H9 (cell line): ENCODE measurements at regions not wholly inside any gene's neighbourhood (a gene's known extent, or its start where the extent isn't known, plus 50 kb on each side); places are given as distances from the start of the nearest gene placed in this dataset.

Experiments used
- DNase-seq: peaks from one replicate; pipeline ENCODE4 v3.0.0-alpha.2; 2017
- H2AFZ ChIP-seq: one replicate; pipeline ENCODE4 v1.6.1; 2013; ENCODE audit warnings: mild to moderate bottlenecking, low read length, control low read depth, moderate library complexity
- H2AK5ac ChIP-seq: 2 replicates; pipeline ENCODE4 v1.6.1; 2013; ENCODE audit warnings: low read length, control low read depth, mixed read lengths; ENCODE audit not compliant: insufficient read length
- H2BK120ac ChIP-seq: one replicate; pipeline ENCODE4 v1.6.1; 2013; ENCODE audit warnings: low read depth, mild to moderate bottlenecking, low read length, control low read depth, inconsistent platforms; ENCODE audit not compliant: poor library complexity, severe bottlenecking
- H2BK12ac ChIP-seq: 2 replicates; pipeline ENCODE4 v1.6.1; 2013; ENCODE audit warnings: low read length, control low read depth, mixed read lengths, low read depth; ENCODE audit not compliant: insufficient read length
- H2BK15ac ChIP-seq: 2 replicates; pipeline ENCODE4 v1.6.1; 2013; ENCODE audit warnings: low read depth, low read length, control low read depth
- H2BK20ac ChIP-seq: one replicate; pipeline ENCODE4 v1.6.1; 2013; ENCODE audit warnings: low read depth, mild to moderate bottlenecking, low read length, control low read depth, inconsistent platforms; ENCODE audit not compliant: poor library complexity, severe bottlenecking
- H2BK5ac ChIP-seq: 2 replicates; pipeline ENCODE4 v1.6.1; 2013; ENCODE audit warnings: low read length, control low read depth, mixed read lengths; ENCODE audit not compliant: insufficient read length
- H3K14ac ChIP-seq: 2 replicates; pipeline ENCODE4 v1.6.1; 2013; ENCODE audit warnings: low read length, control low read depth; ENCODE audit not compliant: insufficient read depth
- H3K18ac ChIP-seq: 2 replicates; pipeline ENCODE4 v1.6.1; 2013; ENCODE audit warnings: low read depth, mild to moderate bottlenecking, mixed read lengths, low read length, control low read depth; ENCODE audit not compliant: insufficient read length
- H3K23ac ChIP-seq: 2 replicates; pipeline ENCODE4 v1.6.1; 2013; ENCODE audit warnings: low read length, control low read depth, mixed read lengths, low read depth; ENCODE audit not compliant: insufficient read length
- H3K23me2 ChIP-seq: 2 replicates; pipeline ENCODE4 v1.6.1; 2013; ENCODE audit warnings: low read depth, mild to moderate bottlenecking, mixed read lengths, low read length, control low read depth; ENCODE audit not compliant: insufficient read length, poor library complexity, severe bottlenecking
- H3K27ac ChIP-seq: 2 replicates; pipeline ENCODE4 v1.5.1; 2013; ENCODE audit warnings: low read length, control low read depth, mixed read lengths, low read depth; ENCODE audit not compliant: insufficient read length
- H3K27me3 ChIP-seq: 2 replicates; pipeline ENCODE4 v1.6.1; 2013; ENCODE audit warnings: low read length, control low read depth, inconsistent platforms; ENCODE audit not compliant: insufficient read depth
- H3K4ac ChIP-seq: 2 replicates; pipeline ENCODE4 v1.6.1; 2013; ENCODE audit warnings: low read depth, mild to moderate bottlenecking, control low read depth, inconsistent platforms, low read length, moderate library complexity
- H3K4me1 ChIP-seq: 2 replicates; pipeline ENCODE4 v1.6.1; 2013; ENCODE audit warnings: low read length, control low read depth, inconsistent platforms; ENCODE audit not compliant: insufficient read depth
- H3K4me2 ChIP-seq: 2 replicates; pipeline ENCODE4 v1.6.1; 2013; ENCODE audit warnings: low read length, control low read depth, mixed read lengths; ENCODE audit not compliant: insufficient read length, insufficient read depth
- H3K56ac ChIP-seq: 2 replicates; pipeline ENCODE4 v1.6.1; 2013; ENCODE audit warnings: low read depth, mild to moderate bottlenecking, mixed read lengths, low read length, control low read depth; ENCODE audit not compliant: insufficient read length
- H3K79me1 ChIP-seq: 2 replicates; pipeline ENCODE4 v1.6.1; 2013; ENCODE audit warnings: low read depth, mild to moderate bottlenecking, moderate library complexity, low read length, control low read depth, inconsistent platforms; ENCODE audit not compliant: insufficient read depth, poor library complexity, severe bottlenecking
- H3K79me2 ChIP-seq: 2 replicates; pipeline ENCODE4 v1.6.1; 2013; ENCODE audit warnings: low read length, control low read depth, inconsistent platforms; ENCODE audit not compliant: insufficient read depth
- H3K9ac ChIP-seq: 2 replicates; pipeline ENCODE4 v1.6.1; 2013; ENCODE audit warnings: low read length, control low read depth, mixed read lengths; ENCODE audit not compliant: insufficient read length; ENCODE audit errors: extremely low read depth
- H3K9me3 ChIP-seq: one replicate; pipeline ENCODE4 v1.6.1; 2013; ENCODE audit warnings: low read depth, low read length, inconsistent platforms; ENCODE audit not compliant: control insufficient read depth
- H3T11ph ChIP-seq: one replicate; pipeline ENCODE4 v1.6.1; 2013; ENCODE audit warnings: mild to moderate bottlenecking, low read length, control low read depth, inconsistent platforms
- H4K20me1 ChIP-seq: one replicate; pipeline ENCODE4 v1.6.1; 2013; ENCODE audit not compliant: control insufficient read depth, insufficient read length, insufficient read depth
- H4K5ac ChIP-seq: 2 replicates; pipeline ENCODE4 v1.6.1; 2013; ENCODE audit warnings: low read depth, mild to moderate bottlenecking, mixed read lengths, low read length, control low read depth; ENCODE audit not compliant: insufficient read length
- H4K8ac ChIP-seq: replicated peaks from 2 replicates; pipeline ENCODE4 v1.6.1; 2013; ENCODE audit warnings: low read length, control low read depth, mixed read lengths, low read depth; ENCODE audit not compliant: insufficient read length
- H4K91ac ChIP-seq: 2 replicates; pipeline ENCODE4 v1.6.1; 2013; ENCODE audit warnings: low read depth, mild to moderate bottlenecking, moderate library complexity, mixed read lengths, low read length, control low read depth; ENCODE audit not compliant: insufficient read length
- H3K27ac Mint-ChIP-seq, 3 experiments: 2 replicates in 2 of 3; 3 replicates in 1 of 3; pipeline ENCODE4 v1.8.0; 2020 to 2021; ENCODE audit warnings: mixed read lengths in 3 of 3, mild to moderate bottlenecking in 1 of 3, moderate library complexity in 1 of 3
- H3K27me3 Mint-ChIP-seq: 2 replicates; pipeline ENCODE4 v1.8.0; 2021; ENCODE audit warnings: low read depth, mild to moderate bottlenecking, moderate library complexity, mixed read lengths
- H3K36me3 Mint-ChIP-seq, 3 experiments: 2 replicates in 2 of 3; 3 replicates in 1 of 3; pipeline ENCODE4 v1.8.0; 2020 to 2021; ENCODE audit warnings: low read depth in 3 of 3, mixed read lengths in 3 of 3; ENCODE audit not compliant: insufficient read depth in 1 of 3
- H3K4me1 Mint-ChIP-seq, 2 experiments: 2 replicates each; pipeline ENCODE4 v1.8.0; 2020; ENCODE audit warnings: mixed read lengths in 2 of 2
- H3K4me3 Mint-ChIP-seq, 2 experiments: 2 replicates in 1 of 2; 3 replicates in 1 of 2; pipeline ENCODE4 v1.8.0; 2020 to 2021; ENCODE audit warnings: mild to moderate bottlenecking in 2 of 2, mixed read lengths in 2 of 2, moderate library complexity in 1 of 2
- H3K9me3 Mint-ChIP-seq, 2 experiments: 2 replicates in 1 of 2; 3 replicates in 1 of 2; pipeline ENCODE4 v1.8.0; 2020; ENCODE audit warnings: mild to moderate bottlenecking in 2 of 2, mixed read lengths in 2 of 2, moderate library complexity in 1 of 2
- CTCF ChIP-seq: fragments of 200-600 bp; sonication (generic); conservative IDR thresholded peaks from 3 replicates; pipeline ENCODE4 v1.8.0; 2021; ENCODE audit warnings: antibody characterized with exemption, mild to moderate bottlenecking
- WGBS: extraction: QIAGEN DNeasy Blood & Tissue Kit; methylation state at CpG from one replicate; pipeline ENCODE4 v1.1.7; 2013; ENCODE audit warnings: missing lambda C conversion rate, low lambda C conversion rate, mixed read lengths; ENCODE audit not compliant: insufficient read length; ENCODE audit errors: extremely low coverage; 5-methylcytosine and 5-hydroxymethylcytosine counted together

- H3K18ac ChIP-seq = no peak overlapping the region
- no peak overlapping the region for H2AFZ ChIP-seq
- no peak overlapping the region for H3K23ac ChIP-seq
- no peak overlapping the region for H2BK20ac ChIP-seq
- H4K8ac ChIP-seq = no peak overlapping the region
- H4K5ac ChIP-seq = no peak overlapping the region
- Mint-ChIP-seq H3K9me3 (peaks cover 0 to 2% of the 10 kb centered on the region in 2 experiments; a peak in 3 of 5 replicates), H3K27ac (no peak overlapping the region), H3K4me3 (no peak overlapping the region), H3K27me3 (no peaks in the 10 kb centered on the region), H3K4me1 (peaks cover 17 to 27% of the 10 kb centered on the region in 2 experiments), H3K36me3 (peaks cover 2 to 4% (median 3%) of the 10 kb centered on the region in 3 experiments; a peak in 5 of 7 replicates)
- no peaks in the 10 kb centered on the region; the same call in 1 of the 2 replicates for H3K4me1 ChIP-seq
- H2AK5ac ChIP-seq = no peak overlapping the region
- no peak for DNase-seq
- H2BK12ac ChIP-seq = no peak overlapping the region
- no peak overlapping the region for H3K14ac ChIP-seq
- no peak overlapping the region for H2BK120ac ChIP-seq
- H4K91ac ChIP-seq = no peak overlapping the region
- no peaks in the 10 kb centered on the region for H3K79me2 ChIP-seq
- no peak overlapping the region for H3K4me2 ChIP-seq
- H3T11ph ChIP-seq = no peak overlapping the region
- no peak overlapping the region for H2BK15ac ChIP-seq
- no peaks in the 10 kb centered on the region for H3K23me2 ChIP-seq
- WGBS = no CpG with 5 or more reads among the region's 2 CpGs
- no peaks in the 10 kb centered on the region for H4K20me1 ChIP-seq
- no peaks in the 10 kb centered on the region for H3K27me3 ChIP-seq
- no peak overlapping the region for H3K27ac ChIP-seq
- no peak overlapping the region for H3K9ac ChIP-seq
- H3K4ac ChIP-seq = no peak overlapping the region
- no peak overlapping the region for H2BK5ac ChIP-seq
- no peaks in the 10 kb centered on the region for H3K79me1 ChIP-seq
- no peak overlapping the region for H3K56ac ChIP-seq
- no peaks in the 10 kb centered on the region for H3K9me3 ChIP-seq
- no peak for TF ChIP-seq CTCF
These were observed 1673.4 kb upstream of the PCDH7 start for GRCh38 chr4:29046781-29047180.
